ENCODE measurements at regions not wholly inside any gene's neighbourhood (a gene's known extent, or its start where the extent isn't known, plus 50 kb on each side); places are given as distances from the start of the nearest gene placed in this dataset.

- H3K9me3 ChIP-seq (ENCODE audit: control insufficient read depth, insufficient read depth, low read depth, low read length): no peaks in the 10 kb centered on the region
- TF ChIP-seq, protein P1, sequence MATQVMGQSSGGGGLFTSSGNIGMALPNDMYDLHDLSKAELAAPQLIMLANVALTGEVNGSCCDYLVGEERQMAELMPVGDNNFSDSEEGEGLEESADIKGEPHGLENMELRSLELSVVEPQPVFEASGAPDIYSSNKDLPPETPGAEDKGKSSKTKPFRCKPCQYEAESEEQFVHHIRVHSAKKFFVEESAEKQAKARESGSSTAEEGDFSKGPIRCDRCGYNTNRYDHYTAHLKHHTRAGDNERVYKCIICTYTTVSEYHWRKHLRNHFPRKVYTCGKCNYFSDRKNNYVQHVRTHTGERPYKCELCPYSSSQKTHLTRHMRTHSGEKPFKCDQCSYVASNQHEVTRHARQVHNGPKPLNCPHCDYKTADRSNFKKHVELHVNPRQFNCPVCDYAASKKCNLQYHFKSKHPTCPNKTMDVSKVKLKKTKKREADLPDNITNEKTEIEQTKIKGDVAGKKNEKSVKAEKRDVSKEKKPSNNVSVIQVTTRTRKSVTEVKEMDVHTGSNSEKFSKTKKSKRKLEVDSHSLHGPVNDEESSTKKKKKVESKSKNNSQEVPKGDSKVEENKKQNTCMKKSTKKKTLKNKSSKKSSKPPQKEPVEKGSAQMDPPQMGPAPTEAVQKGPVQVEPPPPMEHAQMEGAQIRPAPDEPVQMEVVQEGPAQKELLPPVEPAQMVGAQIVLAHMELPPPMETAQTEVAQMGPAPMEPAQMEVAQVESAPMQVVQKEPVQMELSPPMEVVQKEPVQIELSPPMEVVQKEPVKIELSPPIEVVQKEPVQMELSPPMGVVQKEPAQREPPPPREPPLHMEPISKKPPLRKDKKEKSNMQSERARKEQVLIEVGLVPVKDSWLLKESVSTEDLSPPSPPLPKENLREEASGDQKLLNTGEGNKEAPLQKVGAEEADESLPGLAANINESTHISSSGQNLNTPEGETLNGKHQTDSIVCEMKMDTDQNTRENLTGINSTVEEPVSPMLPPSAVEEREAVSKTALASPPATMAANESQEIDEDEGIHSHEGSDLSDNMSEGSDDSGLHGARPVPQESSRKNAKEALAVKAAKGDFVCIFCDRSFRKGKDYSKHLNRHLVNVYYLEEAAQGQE (IDR thresholded peaks at IDR 0.05; ENCODE audit: insufficient read depth in 1 of 2, low read depth in 2 of 2, low read length in 1 of 2): no peak
- TF ChIP-seq POLR2AphosphoS5 (IDR thresholded peaks at IDR 0.05; ENCODE audit: low read depth, low read length): no peak
- TF ChIP-seq, protein P2, sequence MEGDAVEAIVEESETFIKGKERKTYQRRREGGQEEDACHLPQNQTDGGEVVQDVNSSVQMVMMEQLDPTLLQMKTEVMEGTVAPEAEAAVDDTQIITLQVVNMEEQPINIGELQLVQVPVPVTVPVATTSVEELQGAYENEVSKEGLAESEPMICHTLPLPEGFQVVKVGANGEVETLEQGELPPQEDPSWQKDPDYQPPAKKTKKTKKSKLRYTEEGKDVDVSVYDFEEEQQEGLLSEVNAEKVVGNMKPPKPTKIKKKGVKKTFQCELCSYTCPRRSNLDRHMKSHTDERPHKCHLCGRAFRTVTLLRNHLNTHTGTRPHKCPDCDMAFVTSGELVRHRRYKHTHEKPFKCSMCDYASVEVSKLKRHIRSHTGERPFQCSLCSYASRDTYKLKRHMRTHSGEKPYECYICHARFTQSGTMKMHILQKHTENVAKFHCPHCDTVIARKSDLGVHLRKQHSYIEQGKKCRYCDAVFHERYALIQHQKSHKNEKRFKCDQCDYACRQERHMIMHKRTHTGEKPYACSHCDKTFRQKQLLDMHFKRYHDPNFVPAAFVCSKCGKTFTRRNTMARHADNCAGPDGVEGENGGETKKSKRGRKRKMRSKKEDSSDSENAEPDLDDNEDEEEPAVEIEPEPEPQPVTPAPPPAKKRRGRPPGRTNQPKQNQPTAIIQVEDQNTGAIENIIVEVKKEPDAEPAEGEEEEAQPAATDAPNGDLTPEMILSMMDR (IDR thresholded peaks at IDR 0.05): no peak
- no peak for TF ChIP-seq TCF7L2 (IDR thresholded peaks at IDR 0.05; ENCODE audit: low read depth, low read length)
- no peak for TF ChIP-seq SIN3A (IDR thresholded peaks at IDR 0.05; ENCODE audit: borderline replicate concordance, insufficient read depth, low read depth, low read length)
- H3K4me1 ChIP-seq (ENCODE audit: control insufficient read depth, insufficient read depth, low read length): no peaks in the 10 kb centered on the region
- H3K4me3 ChIP-seq (ENCODE audit: low read depth in 2 of 2, low read length in 2 of 2): no peak overlapping the region
- H3K27me3 ChIP-seq (ENCODE audit: control insufficient read depth, insufficient read depth, low read length): no peaks in the 10 kb centered on the region
- no peak for ATAC-seq
- DNase-seq (ENCODE audit: low read depth, low spot score): no peak
- H3K36me3 ChIP-seq (ENCODE audit: control insufficient read depth, insufficient read depth, low read length): no peaks in the 10 kb centered on the region
- intact Hi-C loops (cut with micrococcal nuclease; ENCODE audit: unreplicated experiment) (no loop called here), in situ Hi-C loops (cut with HindIII; ENCODE audit: low pct_unique_long_range_greater_than_20kb, low sequenced_read_pairs) (no loop called here)
- CTCF ChIA-PET: no interaction called here
- H3K27ac ChIP-seq (ENCODE audit: low read length): no peak overlapping the region
- BruUV-seq (replicated peaks): no TSS peak
- POLR2A ChIA-PET: interaction anchor here (0.7 kb wide), 1 partner anchor 21 kb away, joined by 3 read pairs; no protein-coding TSS in a partner anchor
Measured at GRCh38 chr2:200220251-200220650, 86.2 kb upstream of the SPATS2L start.

GRCh38 chr2:200221055-200221955, 85.2 kb upstream of the SPATS2L start:
- DNase-seq (ENCODE audit: low read depth, low spot score) (no peak), ATAC-seq (no peak)
- Histone ChIP-seq H3K27ac (ENCODE audit: low read length) (no peak overlapping the region), H3K4me3 (ENCODE audit: low read depth in 2 of 2, low read length in 2 of 2) (no peak overlapping the region), H3K9me3 (ENCODE audit: control insufficient read depth, insufficient read depth, low read depth, low read length) (no peaks in the 10 kb centered on the region), H3K27me3 (ENCODE audit: control insufficient read depth, insufficient read depth, low read length) (no peaks in the 10 kb centered on the region), H3K4me1 (ENCODE audit: control insufficient read depth, insufficient read depth, low read length) (no peaks in the 10 kb centered on the region), H3K36me3 (ENCODE audit: control insufficient read depth, insufficient read depth, low read length) (no peaks in the 10 kb centered on the region)
- in situ Hi-C loops (cut with HindIII; ENCODE audit: low pct_unique_long_range_greater_than_20kb, low sequenced_read_pairs): no loop called here
- BruUV-seq (replicated peaks): no TSS peak
- TF ChIP-seq SIN3A (IDR thresholded peaks at IDR 0.05; ENCODE audit: borderline replicate concordance, insufficient read depth, low read depth, low read length) (no peak), POLR2AphosphoS5 (IDR thresholded peaks at IDR 0.05; ENCODE audit: low read depth, low read length) (no peak), TCF7L2 (IDR thresholded peaks at IDR 0.05; ENCODE audit: low read depth, low read length) (no peak)
- TF ChIP-seq, protein P2 (IDR thresholded peaks at IDR 0.05): no peak
- TF ChIP-seq, protein P1 (IDR thresholded peaks at IDR 0.05; ENCODE audit: insufficient read depth in 1 of 2, low read depth in 2 of 2, low read length in 1 of 2): no peak
- intact Hi-C loops (cut with micrococcal nuclease; ENCODE audit: unreplicated experiment): no loop called here
- POLR2A ChIA-PET: no interaction called here
- CTCF ChIA-PET: no interaction called here
